NCI-H1417 treated with DMSO at 0.1 percent for 48 hours (cell line): ENCODE measurements at regions not wholly inside any gene's neighbourhood (a gene's known extent, or its start where the extent isn't known, plus 50 kb on each side); places are given as distances from the start of the nearest gene placed in this dataset.
"Not testable (repeated sequence)": the region's sequence is repeated elsewhere in the genome, so short reads cannot be mapped to it uniquely, and the experiment has no call there.

Experiments
- DNase-seq: peaks from one replicate; lab custom pipeline; 2025; lab: John Stamatoyannopoulos, UW

DNA sequence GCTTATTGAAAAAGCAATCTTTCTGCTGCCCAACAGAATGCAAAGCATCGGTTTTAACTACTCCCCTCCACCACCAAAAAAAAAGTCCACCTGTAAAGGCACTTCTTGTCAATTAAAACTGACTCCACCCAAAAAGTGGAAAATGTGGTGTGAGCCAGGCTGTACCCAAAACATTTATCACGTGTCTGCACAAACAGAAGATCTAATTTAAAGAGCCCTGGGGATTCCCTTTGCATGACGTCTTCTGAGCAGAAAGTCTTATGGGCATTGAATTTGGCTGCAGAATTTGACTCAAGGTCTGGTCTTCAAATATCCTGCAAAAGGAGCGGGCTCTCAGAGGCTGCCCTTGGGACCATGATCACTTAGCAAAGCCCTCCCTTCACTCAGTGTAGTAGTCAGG lies 358.3 kb upstream of the KLHL29 start:
- DNase-seq, result no peak

DNA sequence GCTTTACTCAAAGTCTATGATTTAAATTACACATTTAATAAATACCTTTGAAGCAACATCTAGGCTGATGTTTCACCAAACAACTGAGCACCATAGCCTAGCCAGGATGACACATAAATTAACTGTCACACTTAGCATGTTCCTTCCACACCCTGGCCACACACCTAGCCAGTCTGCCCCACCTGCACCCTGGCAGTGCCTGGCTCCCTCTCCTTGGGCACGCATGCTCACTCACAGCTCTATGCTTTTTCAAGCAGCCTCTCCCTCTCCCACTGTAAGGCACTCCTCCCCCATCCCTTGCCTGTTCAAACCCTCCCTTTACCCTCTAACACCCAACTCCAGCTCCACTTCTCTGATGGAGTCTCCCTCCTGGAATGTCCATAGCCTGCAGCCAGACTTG lies 357.6 kb upstream of the KLHL29 start:
- DNase-seq, result no peak

DNA sequence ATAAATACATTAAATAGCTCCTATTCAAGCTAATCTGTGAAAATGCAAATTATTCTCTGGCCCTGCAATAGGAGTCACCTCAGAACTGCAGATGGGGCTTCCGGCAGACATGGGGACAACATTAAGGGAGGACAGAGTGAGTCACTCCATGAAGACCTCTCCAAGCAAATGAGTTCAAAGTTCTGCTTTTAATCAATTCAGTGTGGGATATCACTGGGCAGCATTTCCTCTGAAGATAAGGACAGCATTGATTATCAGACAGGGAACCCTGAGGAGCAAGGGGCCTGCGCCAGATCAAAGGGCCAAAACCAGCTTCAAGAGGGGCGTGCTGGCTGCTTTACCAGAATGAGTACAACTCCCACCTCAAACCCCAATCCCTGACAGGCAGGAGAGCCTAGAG lies 356.9 kb upstream of the KLHL29 start:
- DNase-seq, result no peak

DNA sequence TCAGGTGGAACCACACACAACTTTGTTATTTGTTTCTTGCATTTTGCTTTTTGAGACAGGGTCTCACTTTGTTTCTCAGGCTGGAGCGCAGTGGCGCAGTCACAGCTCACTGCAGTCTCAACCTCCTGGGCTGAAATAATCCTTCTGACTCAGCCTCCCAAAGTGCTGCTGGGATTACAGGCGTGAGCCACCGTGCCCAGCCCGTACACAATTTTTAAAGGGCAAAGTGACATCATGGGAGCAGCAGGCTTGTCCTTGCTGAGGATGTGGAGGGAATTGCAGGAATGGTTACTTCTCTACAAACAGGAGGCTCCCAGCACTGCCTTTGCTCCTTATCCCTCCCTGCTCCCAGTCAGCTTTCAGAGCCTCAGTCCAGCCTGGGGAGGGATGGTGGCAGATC lies 355.9 kb upstream of the KLHL29 start:
- no peak for DNase-seq

DNA sequence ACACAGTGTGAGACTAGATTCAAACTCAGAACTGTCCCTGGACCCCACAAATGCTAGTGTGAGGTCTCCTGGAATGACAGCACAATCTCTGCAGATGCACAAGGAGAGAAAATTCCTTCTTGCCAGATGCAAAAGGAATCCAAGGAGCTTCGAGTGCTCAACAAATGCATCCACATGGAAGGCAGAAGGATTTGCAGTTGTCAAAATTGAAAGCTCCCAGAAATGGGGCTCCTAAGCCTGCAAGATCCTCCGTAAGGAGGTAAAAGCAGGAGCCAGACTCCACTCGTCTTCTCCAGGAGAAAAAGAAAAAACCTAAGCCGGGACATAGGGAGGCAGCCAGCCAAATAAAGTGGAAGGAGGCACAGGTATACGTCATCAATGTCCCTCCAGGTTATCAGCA lies 355.0 kb upstream of the KLHL29 start:
- DNase-seq, result no peak

DNA sequence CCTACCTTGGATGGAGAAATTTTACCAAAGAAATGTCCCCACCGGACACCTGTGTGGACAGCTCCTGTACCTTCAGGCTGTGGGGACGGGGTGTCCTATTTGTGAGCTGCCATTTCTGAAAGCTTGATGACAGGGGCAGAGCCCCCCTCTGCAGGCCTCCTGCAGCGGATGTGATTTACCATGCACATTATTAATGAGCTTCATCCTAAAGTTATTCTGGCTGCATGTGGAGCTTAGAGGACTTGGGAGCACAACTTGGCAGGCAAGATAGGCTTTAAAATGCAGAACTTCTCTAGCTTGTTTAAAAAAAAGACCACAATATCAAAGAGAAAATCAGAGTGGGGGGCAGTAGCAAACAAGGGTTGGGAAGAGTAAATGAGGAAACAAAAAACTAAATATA lies 350.0 kb upstream of the KLHL29 start:
- DNase-seq, result no peak

DNA sequence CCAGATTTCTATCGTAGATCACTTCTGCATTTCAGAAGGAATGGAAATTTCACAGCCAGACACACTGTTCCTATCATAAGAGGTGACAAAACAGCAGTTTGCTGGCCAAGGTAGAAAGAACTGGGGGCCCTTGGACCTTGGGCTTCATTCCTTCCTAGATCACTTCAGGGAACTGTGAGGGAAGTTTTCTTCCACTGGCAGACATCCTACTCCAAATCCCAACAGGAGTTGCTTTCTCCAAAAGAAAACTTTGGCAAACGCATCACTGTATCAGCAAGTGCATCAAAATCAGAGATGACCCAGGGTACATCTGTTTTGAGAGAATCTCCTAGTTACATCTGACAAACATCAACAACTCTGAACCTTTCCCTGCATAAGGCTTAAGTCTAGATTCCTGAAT lies 348.4 kb upstream of the KLHL29 start:
- DNase-seq, result no peak

DNA sequence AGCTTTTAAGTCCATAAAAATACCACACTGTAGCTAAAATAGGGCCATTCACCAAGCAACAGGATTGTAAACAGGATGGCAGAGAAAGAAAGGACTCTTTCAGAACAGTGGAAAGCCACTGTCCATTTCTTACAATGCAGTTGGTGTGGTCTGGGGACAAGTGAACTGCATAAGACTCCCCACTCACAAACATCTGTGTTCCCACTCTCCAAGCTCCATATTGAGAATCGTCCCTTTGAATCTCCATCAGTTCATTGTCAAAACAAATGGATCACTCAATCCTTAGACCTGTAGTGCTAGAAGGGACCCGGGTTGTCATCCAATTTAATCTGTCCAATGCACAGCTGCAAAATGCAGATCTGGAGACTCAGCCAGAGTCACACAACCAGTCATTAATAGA lies 347.4 kb upstream of the KLHL29 start:
- DNase-seq, result no peak

DNA sequence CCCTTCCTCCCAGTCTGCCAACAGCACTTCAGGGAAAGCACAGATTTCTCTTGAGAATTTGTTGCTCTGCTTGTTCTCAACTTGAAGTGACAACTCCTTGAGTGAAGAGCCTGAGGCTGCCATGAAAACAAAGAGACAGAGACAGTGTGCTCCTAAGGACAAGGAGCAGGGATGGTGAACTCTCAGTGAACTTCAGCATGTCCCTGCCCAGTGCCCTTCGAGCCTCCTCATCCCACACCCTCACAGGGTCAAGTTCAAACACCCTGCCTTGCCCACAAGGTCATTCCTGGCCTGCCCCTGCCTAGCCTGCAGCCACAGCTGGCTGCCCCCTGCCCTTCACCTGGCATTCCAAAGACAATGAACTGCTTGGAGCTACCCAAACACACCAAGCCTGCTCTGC lies 343.5 kb upstream of the KLHL29 start:
- DNase-seq, result no peak

DNA sequence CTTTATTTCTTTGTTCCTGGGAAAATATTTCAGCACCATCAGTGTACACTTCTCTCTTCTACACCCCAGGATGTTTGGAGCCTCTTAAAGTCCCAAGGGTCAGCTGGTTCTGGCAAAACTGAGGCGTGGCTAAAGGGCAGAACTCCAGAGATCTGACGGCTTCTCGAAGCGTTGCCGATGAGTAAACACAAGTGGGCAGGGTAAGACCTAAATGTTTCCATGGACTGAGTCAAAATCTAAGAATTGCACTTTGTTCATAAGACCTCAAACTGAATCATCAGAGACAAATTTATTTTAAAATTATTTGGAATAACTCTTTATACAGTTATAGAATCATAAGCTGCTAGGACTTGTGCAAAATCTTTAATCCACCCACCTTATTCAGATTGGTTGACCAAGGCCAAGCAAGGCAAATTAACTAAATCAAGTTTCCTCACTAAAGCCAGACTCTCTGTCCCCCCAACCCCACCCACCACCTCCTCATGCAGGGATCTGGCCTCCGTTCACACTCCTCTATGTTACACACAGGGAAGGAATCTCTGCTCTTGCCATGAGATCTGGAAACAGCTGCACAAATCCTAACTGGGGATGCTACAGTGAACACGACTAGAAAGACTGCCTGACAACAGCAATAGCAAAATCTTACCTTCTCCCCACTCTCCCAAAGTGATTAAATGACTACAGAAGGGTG lies 342.6 kb upstream of the KLHL29 start:
- no peak for DNase-seq

DNA sequence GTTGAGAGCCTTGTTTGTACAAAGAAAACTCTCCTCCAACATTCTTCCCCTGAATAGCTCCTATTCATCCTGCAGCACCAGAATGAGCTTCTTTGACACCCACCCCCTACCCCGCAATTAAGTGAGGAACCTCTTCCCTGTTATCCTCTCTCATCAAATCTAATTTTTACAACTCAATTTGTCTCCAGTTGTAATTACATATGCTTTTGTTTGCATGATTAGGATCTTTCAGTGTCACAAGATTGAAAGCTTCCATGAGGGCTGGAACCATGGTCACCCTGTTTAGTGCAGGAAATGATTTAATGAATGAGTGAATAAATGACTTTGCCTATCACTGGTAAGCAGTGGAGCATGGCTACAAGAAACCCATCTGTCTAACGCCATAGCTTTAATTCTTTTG lies 334.6 kb upstream of the KLHL29 start:
- DNase-seq, result no peak

DNA sequence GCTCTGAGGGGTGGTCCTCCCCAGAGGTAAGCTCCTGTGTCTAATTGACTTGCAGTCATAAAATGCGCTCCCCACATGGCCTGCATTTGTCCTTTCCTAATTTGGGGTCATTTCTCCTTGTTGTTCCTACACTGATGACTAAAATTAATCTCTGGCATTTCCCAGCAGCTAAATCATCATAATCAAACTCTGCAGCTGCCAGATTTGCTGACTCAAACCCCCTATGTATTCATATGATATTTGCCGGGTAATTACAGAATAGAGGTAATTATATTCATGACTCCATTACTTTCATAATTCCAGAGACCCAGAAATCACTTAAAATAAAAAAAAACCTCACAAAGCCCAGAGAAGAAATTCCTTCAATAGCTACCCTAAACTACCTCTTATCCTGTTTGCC lies 331.4 kb upstream of the KLHL29 start:
- no peak for DNase-seq

DNA sequence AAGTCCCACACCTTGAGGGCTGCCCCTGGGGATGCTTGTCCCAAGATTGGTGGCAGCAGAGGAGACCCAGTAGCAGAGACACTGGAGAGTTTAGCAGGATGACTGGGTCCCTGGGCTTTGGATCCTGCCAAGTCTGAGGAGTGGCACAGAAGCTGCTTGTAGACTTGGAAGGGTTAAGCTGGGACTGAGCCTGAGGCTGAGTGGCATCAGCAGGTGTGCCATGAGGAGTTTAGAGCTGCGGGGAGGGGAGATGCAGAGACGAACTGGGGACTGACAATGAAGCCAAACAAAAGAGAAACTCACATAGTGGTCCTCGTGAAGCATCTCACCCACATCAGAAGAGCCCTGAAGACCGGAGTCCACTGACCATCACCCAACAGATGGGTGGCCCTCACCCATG lies 329.7 kb upstream of the KLHL29 start:
- DNase-seq, result no peak

DNA sequence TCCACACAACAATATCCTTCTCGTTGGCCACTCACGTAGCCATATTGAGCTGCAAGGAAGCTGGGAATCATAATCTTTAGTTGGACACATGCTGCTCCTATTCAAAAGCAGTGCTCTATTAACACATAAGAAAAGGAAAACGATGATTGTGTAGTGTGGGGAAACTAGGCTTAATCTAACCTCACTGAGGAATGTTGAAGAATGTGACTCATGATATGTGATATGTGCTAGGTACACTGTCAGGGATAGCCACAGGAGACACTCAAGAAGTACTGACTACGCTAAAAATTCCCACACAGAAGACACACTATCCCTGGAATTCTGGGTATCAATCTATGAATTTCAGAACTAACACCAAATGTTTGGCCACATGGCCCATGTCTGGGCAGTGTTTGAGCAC lies 328.1 kb upstream of the KLHL29 start:
- DNase-seq, result not testable (repeated sequence)

DNA sequence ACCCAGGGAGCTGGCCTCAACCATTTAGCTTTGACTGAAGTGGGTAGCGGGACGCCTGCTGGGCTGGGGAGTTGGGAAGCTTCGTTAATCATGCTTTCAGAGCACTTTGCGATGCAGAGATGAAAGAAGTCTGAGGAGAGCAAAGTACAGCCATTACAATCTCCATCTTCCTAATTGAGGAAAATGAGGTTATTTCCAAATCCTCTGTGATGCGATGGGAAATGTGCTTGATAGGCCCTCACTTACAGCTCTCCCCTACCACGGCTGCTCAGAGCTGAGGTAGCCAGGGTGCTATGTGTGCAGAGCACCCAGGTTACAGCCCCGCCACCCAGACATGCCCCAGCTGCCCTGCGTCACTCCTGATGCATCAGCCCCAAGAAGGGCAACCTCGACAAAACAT lies 326.5 kb upstream of the KLHL29 start:
- no peak for DNase-seq

DNA sequence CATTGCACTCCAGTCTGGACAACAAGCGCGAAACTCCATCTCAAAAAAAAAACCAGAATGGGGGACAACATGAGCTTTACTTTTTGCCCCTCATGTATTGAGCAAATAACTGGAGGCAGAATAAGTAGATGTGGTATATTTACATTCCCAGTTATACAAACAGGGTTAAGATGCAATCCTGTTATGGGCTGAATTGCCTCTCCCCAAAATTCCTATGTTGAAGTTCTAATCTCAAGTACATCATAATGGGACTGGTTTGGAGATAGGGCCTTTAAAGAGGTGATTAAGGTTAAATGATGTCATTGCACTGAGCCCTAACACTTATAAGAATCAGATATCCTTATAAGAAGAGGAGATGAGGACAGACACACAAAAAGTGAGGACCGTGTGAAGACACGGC lies 319.8 kb upstream of the KLHL29 start:
- DNase-seq, result no peak

DNA sequence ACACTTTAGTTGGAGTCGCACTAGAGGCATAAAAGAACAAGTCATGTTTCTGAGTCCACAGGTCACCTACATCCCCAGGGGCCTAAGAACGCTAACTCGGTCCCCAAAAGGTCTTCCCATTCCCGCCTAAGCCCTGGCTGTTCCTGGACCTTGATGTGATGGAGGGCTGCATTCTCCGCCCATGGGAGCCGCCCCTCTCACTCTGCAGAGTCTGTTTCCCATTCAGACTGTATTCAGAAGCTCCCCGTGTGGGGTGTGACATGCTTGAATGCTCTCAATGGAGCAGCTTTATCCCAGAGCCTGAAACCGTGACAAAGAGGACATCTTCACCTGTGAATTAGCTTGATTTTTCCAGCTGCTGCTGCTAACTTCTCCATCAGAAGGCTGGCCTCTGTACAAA lies 319.0 kb upstream of the KLHL29 start:
- no peak for DNase-seq

DNA sequence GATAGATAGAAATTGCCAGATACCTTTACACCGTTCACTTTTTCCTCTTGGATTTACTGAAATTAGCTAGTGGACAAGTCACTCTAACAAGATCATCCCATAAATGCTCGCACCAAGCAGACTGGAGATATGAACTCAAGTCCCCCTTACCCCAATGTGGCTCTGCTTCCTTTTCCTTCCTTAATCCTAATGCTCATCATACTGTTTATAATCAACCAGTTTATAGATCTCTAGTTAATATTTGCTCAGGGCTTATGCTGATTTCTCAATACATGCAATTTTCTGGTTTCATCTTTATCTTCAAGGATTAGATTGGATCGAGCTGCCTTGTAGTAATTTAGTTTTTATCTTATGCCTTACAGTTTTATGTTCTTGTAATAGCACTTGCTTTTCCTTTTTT lies 318.3 kb upstream of the KLHL29 start:
- no peak for DNase-seq

DNA sequence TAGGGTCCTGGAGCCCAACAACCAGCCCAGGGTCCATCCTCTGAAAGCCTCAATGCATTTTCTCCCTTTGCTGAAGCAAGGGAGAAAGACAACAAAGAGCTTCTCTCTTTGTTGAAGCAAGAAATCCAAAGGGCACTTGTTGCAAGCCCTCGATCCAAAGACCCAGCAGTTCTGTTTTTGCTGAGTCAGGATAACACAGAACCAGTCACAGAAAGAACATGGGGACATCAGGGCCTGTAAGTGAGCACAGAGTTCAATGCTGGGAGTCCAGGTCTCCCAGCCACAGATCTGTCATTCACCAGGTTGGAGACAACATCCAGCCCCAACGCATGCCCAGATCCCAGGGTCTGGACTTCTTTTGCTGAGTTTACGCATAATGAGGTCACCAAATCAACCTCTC lies 315.8 kb upstream of the KLHL29 start:
- no peak for DNase-seq

DNA sequence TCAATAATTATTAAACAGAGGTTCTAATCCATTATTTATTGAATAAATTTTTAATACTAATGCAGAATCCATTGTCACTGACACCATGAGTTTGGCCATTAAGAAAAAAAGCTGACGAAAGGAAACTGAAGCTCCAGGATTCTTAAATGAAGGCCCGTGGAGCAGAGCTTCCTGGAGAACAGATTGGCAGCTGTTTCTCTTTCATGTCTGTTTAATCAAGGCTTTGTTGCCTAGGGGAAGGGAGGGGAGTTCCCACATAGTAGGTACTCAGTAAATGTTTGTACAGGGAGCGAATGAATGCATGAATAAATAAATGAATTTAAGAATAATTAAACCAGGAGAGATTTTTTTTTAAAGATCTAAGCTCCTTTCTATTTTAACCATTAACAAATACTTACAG lies 315.1 kb upstream of the KLHL29 start:
- peak; percentile 19 for DNase-seq

DNA sequence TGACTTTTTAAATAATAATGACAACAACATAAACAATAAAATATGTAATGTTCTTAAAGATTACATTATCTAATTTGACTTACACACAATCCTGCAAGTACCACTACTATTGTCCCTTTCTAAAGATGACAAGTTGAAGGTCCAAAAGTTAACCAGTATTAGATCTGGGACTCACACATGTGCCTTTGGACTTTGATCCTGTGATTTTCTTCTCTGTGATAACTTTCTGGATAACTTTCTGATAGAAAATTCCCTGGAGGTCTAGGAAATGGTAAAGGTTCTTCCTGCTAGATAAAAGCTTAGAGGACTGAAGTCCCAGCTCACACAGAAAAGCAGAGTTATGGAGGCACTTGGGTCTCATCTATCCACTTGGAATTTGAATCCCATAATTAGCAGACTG lies 311.9 kb upstream of the KLHL29 start:
- DNase-seq, result no peak

DNA sequence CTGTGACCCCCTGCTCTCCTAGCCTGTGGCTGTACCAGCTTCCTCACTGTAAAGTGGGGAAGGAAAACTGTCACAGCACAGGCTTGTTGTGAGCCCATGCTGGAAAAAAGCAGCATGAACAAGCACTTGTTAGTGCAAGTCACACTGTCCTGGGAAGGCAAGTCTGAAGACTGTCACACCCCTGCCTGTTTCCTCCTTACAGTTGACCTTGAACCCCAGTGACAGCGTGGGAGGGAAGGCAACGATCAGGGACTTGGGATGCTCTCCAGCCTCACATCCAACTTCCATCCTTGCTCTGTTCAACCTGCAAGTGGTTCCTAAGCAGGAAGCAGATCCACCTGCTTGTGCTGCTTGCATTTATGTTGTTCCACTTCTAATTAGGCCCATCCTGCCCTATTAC lies 311.3 kb upstream of the KLHL29 start:
- DNase-seq, result no peak

DNA sequence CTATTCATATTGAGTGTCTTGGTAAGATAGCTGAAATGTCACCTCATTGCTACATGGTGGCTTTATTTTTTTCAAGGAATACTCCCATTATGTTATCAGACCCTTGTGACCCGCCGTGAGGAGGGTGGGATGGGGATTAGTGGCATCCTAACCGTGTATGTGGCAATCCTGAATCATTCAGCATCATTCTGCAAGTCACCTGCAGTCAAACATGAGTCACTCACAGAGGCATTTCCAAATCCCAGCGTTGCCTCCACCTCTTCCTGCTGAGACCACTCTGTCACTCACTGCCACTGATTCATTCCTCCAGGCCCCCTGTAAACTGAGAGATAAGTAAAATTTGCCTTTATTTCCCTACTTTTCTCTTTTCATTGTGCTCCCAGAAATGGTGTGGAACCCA lies 307.4 kb upstream of the KLHL29 start:
- no peak for DNase-seq

DNA sequence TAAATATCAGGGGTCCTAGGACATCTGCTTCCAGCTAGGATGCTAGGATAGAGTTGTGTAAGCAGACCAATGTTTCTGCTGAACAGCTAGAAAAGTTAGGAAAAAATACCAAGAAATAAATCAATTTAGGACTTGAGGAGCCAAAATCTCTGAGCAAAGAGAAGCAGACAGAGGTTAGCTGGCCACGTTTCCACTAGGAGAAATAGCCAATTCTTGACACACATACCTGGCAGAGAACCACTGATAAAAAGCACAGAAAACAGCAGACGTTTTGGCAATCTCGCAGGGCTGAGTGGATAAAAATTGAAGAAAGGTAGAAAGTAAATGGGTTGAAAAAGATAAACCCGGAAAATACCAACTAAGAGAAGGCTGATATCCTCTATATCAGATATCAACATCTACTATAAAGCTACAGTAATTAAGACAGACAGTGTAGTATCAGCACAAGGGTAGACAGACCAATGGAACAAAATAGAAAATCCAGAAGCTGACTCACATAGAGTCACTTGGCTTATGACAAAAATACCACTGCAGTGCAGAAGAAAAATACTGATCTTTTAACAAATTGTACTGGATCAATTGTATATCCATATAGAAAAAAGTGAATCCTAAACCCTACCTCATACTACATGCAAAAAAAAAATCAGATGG lies 306.1 kb upstream of the KLHL29 start:
- no peak for DNase-seq
